HG03135 (cell line): ENCODE measurements at regions not wholly inside any gene's neighbourhood (a gene's known extent, or its start where the extent isn't known, plus 50 kb on each side); places are given as distances from the start of the nearest gene placed in this dataset.
"Not testable (repeated sequence)": the region's sequence is repeated elsewhere in the genome, so short reads cannot be mapped to it uniquely, and the experiment has no call there.

Source experiments
- ATAC-seq: cut with Tn5 transposase; IDR thresholded peaks from one replicate; pipeline ENCODE4 v1.9.1; 2021; ENCODE audit warnings: mild to moderate bottlenecking, moderate library complexity; ENCODE audit not compliant: unreplicated experiment

DNA sequence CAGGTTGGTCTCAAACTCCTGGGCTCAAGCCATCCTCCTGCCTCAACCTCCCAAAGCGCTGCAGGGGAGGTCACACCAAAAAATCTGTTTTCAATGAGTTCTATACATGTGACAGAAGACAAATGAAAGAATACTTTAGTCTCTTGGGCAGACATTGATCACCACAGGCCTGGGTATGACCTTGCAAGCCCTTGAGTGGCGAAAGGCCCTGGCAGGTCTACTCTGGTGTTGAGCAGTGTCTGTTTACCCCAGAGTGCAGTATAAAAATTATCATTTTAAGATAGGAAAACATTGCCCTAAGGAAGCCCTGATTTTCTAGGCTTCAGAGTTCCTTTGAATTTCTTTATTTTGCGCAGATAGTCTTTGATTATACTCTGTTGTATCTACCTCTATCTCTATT, 61.6 kb upstream of the GBE1 start:
- ATAC-seq, result no peak

DNA sequence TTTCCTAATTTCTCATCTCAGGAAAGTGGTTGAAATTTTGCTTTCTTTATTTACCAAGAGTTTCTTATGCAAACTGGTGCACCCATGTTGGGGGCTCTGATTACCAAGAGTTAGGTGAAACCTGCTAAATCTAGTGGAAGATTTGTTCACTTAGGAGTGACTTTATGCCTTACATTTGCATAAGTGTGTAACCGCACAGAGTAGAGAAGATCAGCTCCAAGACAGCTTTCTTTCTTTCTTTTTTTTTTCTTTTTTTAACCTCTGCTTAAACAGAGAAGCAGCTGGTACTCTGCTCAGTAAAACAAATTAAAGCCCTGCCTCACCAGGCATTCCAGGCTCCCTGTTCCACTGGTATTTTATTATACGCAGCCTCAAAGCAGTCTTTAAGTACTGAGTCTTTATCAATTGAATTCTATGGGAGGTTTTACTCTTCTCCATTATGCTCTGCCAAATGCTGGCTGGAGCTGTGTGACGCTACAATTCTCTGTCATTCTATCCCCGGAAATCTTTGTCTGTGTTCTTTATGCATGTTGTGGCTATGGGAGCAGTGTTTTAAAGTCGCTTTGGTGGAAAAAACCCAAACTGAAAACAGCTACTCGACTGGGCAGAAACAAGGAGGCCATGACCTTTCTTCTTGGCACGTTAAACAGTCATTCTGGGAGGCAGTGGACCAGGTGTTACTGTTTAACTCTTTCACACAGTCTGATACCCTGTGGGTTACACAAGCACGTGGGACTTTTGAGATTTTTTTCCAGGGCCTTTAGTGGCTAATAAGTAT, 55.2 kb upstream of the GBE1 start:
- peak; percentile 98 for ATAC-seq

DNA sequence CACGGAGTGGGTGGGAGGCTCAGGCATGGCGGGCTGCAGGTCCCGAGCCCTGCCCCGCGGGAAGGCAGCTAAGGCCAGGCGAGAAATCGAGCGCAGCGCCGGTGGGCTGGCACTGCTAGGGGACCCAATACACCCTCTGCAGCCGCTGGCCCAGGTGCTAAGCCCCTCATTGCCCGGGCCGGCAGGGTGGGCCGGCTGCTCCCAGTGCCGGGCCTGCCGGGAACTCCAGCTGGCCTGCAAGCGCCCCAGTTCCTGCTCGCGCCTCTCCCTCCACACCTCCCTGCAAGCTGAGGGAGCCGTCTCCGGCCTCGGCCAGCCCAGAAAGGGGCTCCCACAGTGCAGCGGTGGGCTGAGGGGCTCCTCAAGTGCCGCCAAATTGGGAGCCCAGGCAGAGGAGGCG, 50.7 kb upstream of the GBE1 start:
- ATAC-seq, result not testable (repeated sequence)
